Body of pancreas (tissue), 4 donors: ENCODE measurements at regions not wholly inside any gene's neighbourhood (a gene's known extent, or its start where the extent isn't known, plus 50 kb on each side); places are given as distances from the start of the nearest gene placed in this dataset.

ENCODE experiments used
- POLR2A ChIP-seq, 3 donors: fragments of 450-650 bp; IDR thresholded peaks; one replicate each; pipeline ENCODE4 v1.6.1; 2016; ENCODE audit warnings: antibody characterized with exemption in 3 of 3, mild to moderate bottlenecking in 2 of 3
- TF ChIP-seq, protein P1 (sequence below), 7 experiments: fragments of 450-650 bp in 4 of 7; fragments of 200-600 bp in 3 of 7; sonication (generic) in 3 of 7; IDR thresholded peaks; one replicate each; pipeline ENCODE4 v1.5.1; 2016 to 2019; ENCODE audit warnings: antibody characterized with exemption in 7 of 7

DNA sequence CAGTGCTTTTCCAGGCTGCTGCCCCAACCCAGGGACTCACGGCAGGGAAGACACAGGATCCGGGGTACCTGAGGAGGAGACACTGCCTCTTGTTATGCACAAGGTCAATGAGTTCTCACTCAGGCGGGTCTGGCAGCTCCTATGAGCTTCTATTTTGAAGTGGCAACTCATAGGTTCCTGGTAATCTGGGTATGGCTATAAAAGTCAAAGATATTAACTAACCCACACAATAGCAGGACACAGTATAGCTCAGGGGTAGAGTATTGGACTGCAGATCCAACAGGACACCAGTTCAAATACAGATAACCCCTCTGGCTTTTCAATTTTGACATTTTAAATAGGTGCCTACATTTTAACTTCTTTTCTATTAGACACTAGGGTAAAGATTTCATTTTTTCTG lies 130.3 kb upstream of the ZNF746 start:
- TF ChIP-seq, protein P1, sequence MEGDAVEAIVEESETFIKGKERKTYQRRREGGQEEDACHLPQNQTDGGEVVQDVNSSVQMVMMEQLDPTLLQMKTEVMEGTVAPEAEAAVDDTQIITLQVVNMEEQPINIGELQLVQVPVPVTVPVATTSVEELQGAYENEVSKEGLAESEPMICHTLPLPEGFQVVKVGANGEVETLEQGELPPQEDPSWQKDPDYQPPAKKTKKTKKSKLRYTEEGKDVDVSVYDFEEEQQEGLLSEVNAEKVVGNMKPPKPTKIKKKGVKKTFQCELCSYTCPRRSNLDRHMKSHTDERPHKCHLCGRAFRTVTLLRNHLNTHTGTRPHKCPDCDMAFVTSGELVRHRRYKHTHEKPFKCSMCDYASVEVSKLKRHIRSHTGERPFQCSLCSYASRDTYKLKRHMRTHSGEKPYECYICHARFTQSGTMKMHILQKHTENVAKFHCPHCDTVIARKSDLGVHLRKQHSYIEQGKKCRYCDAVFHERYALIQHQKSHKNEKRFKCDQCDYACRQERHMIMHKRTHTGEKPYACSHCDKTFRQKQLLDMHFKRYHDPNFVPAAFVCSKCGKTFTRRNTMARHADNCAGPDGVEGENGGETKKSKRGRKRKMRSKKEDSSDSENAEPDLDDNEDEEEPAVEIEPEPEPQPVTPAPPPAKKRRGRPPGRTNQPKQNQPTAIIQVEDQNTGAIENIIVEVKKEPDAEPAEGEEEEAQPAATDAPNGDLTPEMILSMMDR (IDR thresholded peaks at IDR 0.05), result no peak
- TF ChIP-seq POLR2A (IDR thresholded peaks at IDR 0.05), result no peak
